IPS-15b (cell line): ENCODE measurements at regions not wholly inside any gene's neighbourhood (a gene's known extent, or its start where the extent isn't known, plus 50 kb on each side); places are given as distances from the start of the nearest gene placed in this dataset.

Experiments used
- H3K27me3 ChIP-seq: one replicate; pipeline ENCODE4 v1.6.1; 2013; ENCODE audit warnings: low read length; ENCODE audit not compliant: control insufficient read depth, insufficient read depth
- H3K36me3 ChIP-seq: one replicate; pipeline ENCODE4 v1.6.1; 2013; ENCODE audit warnings: low read length; ENCODE audit not compliant: control insufficient read depth, insufficient read depth
- H3K4me1 ChIP-seq: one replicate; pipeline ENCODE4 v1.6.1; 2013; ENCODE audit warnings: mild to moderate bottlenecking, low read length; ENCODE audit not compliant: control insufficient read depth, insufficient read depth
- H3K4me3 ChIP-seq: one replicate; pipeline ENCODE4 v1.5.1; 2013; ENCODE audit warnings: low read depth, low read length
- H3K9ac ChIP-seq: one replicate; pipeline ENCODE4 v1.6.1; 2013; ENCODE audit warnings: low read depth, mild to moderate bottlenecking, low read length
- H3K9me3 ChIP-seq: one replicate; pipeline ENCODE4 v1.6.1; 2013; ENCODE audit warnings: mild to moderate bottlenecking, low read length; ENCODE audit not compliant: control insufficient read depth, insufficient read depth

DNA sequence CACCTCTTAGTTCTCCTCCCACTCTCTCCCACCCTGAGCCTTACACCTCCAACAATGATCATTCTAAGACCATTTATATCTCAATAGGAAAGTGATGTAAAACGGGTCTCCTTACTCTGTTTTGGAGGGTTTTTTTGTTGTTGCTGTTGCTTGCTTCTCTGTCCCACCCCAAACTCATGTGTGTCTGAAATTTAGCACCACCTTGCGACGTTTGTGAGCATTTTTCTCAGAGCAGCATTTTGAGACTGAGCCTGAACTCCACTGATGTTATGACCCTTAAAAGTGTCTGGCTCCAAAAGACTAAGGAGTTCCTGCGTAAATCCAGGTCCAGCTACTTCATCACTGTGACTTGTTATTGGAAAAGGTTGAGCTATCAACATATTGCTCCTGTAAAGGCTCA lies 155.0 kb downstream of the DAD1 start:
- no peaks in the 10 kb centered on the region for H3K27me3 ChIP-seq
- H3K9ac ChIP-seq, result no peak overlapping the region
- no peaks in the 10 kb centered on the region for H3K36me3 ChIP-seq
- no peaks in the 10 kb centered on the region for H3K4me1 ChIP-seq
- H3K9me3 ChIP-seq, result no peaks in the 10 kb centered on the region
- no peak overlapping the region for H3K4me3 ChIP-seq

DNA sequence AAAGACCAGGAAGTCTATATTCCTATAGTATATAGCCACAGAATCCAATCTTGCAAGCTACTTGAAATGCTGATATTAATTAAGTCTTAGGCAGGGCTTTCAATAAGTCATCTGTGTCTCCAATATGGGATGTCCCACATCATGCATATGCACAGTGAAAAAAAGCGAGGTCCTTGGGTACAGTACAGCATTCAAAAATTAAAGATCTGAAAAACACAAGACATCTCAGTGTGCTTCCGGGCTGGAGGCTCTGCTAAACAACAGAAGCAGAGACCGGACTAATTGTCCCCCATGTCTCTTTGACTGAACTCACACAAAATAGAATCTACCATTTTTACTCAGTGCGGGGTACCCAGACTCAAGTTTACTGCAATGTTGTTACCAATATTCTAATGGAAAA lies 156.0 kb downstream of the DAD1 start:
- Histone ChIP-seq H3K27me3 (no peaks in the 10 kb centered on the region), H3K4me3 (no peak overlapping the region), H3K36me3 (no peaks in the 10 kb centered on the region), H3K4me1 (no peaks in the 10 kb centered on the region), H3K9ac (no peak overlapping the region), H3K9me3 (no peaks in the 10 kb centered on the region)

DNA sequence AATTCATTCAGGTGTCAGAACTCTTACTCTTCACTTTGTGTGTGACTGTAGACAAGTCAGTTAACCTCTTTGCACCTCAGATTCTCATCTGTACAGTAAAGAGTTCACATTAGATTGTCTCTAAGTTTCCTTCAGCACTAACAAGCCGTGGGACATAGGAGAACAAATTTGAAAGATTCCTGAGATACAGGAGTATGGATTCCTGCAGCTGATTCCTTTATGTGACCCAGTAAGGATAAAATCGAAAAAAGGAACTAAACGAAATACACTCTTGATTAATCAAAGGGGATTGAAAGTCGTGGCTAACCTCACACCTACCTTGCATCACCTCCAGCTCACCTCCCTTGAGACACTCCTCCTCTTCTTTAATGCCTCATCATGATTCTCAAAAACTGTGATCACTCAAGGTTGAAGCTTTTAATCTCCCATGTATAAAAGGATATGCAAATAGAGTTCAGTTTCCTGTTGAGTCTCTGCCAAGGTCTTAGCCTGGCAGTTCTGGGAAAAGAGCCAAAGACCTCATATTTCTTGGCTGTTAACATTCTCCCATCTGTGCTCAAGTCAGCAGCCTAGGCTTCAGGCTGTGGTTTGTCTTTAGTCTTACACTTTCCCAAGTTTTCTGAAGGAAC lies 156.6 kb downstream of the DAD1 start:
- no peak overlapping the region for H3K9ac ChIP-seq
- no peak overlapping the region for H3K4me3 ChIP-seq
- no peaks in the 10 kb centered on the region for H3K4me1 ChIP-seq
- H3K9me3 ChIP-seq, result no peaks in the 10 kb centered on the region
- no peaks in the 10 kb centered on the region for H3K36me3 ChIP-seq
- H3K27me3 ChIP-seq, result no peaks in the 10 kb centered on the region

DNA sequence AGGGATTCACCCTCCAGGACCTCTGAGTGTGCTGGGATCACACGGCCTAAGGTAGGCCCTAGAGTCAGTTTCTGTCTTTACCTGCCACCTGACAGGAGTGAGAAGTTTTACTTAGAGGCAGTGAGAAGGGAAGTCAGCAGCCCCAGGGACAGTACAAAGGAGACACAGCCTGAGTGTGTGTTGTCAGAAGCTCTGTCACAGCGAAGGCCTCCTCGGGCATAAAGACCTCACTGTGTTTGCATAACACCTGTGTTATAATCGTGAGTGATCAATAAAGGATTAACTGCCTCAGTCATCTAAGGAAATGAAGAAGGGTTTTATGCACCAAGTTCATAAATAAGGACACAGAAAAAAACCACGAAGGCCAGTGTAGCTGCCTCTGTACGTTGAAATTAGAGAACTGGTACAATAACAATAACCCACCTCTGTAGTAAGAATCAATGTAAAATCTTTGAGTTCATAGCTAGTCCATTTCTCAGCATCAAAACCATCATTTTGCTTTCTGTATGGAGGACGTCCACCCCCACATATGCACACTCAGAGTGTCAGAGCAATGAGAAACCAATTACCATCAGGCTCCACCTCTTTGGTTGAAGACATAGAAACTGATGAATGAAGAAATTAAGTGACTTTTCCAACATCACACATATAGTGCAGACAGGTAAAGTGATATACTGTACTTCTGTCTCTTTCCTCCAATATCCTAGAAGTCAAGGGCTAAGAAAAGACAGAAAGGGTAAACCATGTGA lies 159.3 kb downstream of the DAD1 start:
- H3K27me3 ChIP-seq, result no peaks in the 10 kb centered on the region
- H3K4me1 ChIP-seq, result no peaks in the 10 kb centered on the region
- no peak overlapping the region for H3K9ac ChIP-seq
- no peaks in the 10 kb centered on the region for H3K36me3 ChIP-seq
- H3K9me3 ChIP-seq, result no peaks in the 10 kb centered on the region
- H3K4me3 ChIP-seq, result no peak overlapping the region

DNA sequence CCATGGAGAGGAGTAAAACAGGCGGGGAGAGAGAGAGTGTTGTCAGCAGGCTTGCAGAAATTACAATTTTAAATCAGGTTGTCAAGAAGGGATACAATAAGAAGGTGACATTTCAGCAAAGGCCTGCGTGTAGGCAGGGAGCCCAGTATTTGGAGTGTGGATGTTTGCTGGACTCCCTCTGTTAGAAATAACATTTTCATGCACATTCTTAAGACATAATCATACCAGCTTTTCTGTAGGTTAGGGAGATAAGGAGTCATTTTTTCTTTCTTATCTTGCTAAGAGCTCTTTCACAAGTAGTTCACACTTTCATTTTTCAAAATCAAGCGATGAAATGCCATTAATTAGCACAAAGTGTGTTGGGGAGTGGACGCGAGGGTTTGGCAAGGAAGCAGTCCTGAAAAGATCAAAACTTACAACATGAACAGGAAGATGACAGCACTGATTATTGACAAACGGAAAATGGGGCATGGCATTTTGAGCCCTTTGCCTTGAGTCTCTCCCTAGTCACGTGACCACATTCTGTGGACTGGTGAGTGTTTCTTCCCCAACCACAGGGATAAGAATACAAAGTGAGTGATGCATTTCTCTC lies 160.2 kb downstream of the DAD1 start:
- H3K4me3 ChIP-seq, result no peak overlapping the region
- no peaks in the 10 kb centered on the region for H3K4me1 ChIP-seq
- no peaks in the 10 kb centered on the region for H3K27me3 ChIP-seq
- H3K36me3 ChIP-seq, result no peaks in the 10 kb centered on the region
- H3K9ac ChIP-seq, result no peak overlapping the region
- no peaks in the 10 kb centered on the region for H3K9me3 ChIP-seq

DNA sequence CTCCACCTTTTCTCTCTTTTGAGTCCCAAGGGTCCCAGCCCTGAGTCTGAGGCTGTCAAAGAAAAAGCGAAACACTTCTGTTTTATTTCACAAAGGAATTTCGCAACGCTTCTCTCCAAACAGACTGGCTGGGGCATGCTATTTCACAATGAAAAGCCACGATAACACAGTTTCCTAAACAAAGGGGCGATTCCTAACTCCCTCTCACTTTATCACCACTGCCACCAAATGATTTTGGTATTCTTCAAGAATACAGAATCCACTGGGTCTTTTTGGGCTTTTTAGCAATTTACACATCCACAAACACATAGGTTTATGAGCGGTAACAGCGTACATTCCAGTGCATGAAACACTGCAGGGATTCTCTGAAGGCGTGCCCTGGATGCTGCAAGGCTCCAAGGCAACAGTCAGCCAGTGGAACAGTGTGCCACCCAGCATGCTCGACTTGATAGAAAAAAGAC lies 161.2 kb downstream of the DAD1 start:
- H3K27me3 ChIP-seq, result no peaks in the 10 kb centered on the region
- H3K9me3 ChIP-seq, result no peaks in the 10 kb centered on the region
- H3K36me3 ChIP-seq, result no peaks in the 10 kb centered on the region
- no peak overlapping the region for H3K9ac ChIP-seq
- no peak overlapping the region for H3K4me3 ChIP-seq
- no peaks in the 10 kb centered on the region for H3K4me1 ChIP-seq

DNA sequence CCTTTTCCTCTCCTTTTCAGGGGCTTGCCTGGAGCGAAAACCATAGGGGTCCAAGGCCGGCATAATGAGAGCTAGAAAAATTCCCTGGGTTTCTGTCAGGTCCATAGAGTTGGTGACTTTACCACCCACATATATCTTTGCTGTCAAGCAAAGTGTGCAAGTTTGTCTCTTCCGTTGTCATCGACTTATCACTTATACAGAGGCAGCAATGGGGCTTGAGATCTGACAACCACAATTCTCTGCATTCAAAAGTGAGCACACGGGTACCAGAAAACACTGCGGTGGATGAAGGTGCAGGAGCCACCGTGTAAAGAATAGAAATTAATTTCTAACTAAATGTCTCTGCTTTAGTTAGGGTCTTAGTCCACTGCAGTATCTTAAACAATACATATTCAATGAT lies 162.3 kb downstream of the DAD1 start:
- Histone ChIP-seq H3K9ac (no peak overlapping the region), H3K36me3 (no peaks in the 10 kb centered on the region), H3K9me3 (no peaks in the 10 kb centered on the region), H3K27me3 (no peaks in the 10 kb centered on the region), H3K4me3 (no peak overlapping the region), H3K4me1 (no peaks in the 10 kb centered on the region)

DNA sequence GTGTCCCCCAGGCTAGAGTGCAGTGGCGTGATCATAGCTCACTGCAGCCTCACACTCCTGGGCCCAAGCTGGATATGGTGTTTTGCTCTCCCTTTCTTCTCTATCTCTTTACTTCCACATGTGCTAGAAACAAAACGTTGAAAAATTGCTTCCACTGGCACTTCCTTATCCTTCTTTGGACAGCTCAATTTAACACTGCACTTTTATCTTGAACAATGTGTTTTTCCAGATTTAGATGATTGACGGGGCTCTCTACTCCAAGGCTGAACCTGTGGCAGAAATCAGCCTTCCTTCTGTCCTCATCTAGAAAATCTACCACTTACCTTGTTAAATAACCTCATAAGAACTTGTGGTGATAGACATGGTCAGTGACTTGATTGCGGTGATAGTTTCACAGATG lies 165.1 kb downstream of the DAD1 start:
- Histone ChIP-seq H3K9ac (no peak overlapping the region), H3K27me3 (no peaks in the 10 kb centered on the region), H3K4me3 (no peak overlapping the region), H3K4me1 (peaks cover 1% of the 10 kb centered on the region), H3K9me3 (no peaks in the 10 kb centered on the region), H3K36me3 (no peaks in the 10 kb centered on the region)

DNA sequence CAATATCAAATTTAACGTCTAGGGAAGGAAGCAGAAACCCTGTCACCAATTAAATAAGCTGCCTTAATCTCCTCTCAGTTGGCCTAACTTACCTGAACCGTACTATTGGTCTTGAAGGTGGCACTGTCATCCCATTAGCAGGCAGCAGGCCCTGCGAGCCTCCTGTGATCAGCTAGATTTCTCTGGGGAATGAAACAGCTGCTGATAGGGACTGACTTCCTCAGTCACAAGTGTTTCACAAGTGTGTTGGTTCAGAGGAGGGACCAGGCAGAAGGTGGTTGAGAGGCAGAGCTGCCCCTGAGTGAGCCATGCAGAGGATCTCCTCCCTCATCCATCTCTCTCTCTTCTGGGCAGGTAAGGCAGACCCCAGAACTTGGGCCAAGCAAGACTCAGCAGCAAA lies 166.8 kb downstream of the DAD1 start:
- H3K27me3 ChIP-seq, result no peaks in the 10 kb centered on the region
- H3K9ac ChIP-seq, result no peak overlapping the region
- no peak overlapping the region for H3K4me3 ChIP-seq
- no peaks in the 10 kb centered on the region for H3K9me3 ChIP-seq
- H3K4me1 ChIP-seq, result peaks cover 2% of the 10 kb centered on the region
- H3K36me3 ChIP-seq, result no peaks in the 10 kb centered on the region

DNA sequence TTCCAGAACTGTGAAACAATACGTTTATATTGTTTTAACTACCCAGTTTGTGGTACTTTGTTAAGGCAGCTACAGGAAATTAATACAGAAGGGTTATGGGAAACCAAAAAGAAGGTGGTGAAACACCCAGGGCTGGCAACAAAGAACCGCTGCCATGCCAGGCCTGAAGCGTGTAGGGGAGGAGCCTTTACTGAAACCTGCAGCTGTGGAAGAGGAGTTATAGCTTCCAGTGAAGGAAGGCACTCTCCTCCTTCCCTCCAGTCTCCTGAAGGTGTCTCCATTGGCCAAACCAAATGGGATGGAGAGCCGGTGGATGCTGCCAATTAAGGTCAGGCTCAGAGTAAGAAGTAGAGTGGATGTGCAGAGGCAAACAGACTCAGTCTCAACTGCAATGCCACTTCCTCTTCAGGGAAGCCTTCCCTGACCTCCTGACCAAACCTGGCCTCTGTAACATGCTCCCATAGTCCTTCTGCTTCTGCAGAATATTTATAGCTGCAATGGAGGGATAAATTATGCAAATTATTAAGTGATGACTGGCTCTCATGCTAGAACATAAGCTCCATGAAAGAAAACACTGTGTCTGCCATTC lies 168.3 kb downstream of the DAD1 start:
- H3K36me3 ChIP-seq, result no peaks in the 10 kb centered on the region
- no peak overlapping the region for H3K4me3 ChIP-seq
- H3K9ac ChIP-seq, result no peak overlapping the region
- H3K4me1 ChIP-seq, result peaks cover 2% of the 10 kb centered on the region
- no peaks in the 10 kb centered on the region for H3K9me3 ChIP-seq
- no peaks in the 10 kb centered on the region for H3K27me3 ChIP-seq

DNA sequence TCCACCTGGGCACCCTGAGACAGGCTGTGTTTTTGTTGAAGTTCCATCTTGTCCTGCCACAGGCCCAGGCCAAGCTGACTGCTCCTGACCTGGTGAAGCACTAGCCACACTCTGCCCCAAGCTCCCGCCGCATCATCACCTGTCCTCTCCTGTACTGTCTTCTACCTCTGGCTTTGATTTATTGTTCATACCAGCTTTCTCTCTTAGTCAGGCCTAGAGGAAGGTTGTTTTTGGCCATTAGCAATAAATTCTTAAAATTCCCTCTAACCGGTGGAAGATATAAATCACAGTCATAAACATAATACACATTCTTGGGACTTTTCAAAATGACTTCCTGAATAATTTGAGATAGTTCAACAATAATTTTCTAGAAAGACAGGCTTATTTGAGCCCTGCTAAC lies 169.4 kb downstream of the DAD1 start:
- peaks cover 2% of the 10 kb centered on the region for H3K4me1 ChIP-seq
- no peak overlapping the region for H3K9ac ChIP-seq
- no peak overlapping the region for H3K4me3 ChIP-seq
- no peaks in the 10 kb centered on the region for H3K36me3 ChIP-seq
- no peaks in the 10 kb centered on the region for H3K27me3 ChIP-seq
- no peaks in the 10 kb centered on the region for H3K9me3 ChIP-seq

DNA sequence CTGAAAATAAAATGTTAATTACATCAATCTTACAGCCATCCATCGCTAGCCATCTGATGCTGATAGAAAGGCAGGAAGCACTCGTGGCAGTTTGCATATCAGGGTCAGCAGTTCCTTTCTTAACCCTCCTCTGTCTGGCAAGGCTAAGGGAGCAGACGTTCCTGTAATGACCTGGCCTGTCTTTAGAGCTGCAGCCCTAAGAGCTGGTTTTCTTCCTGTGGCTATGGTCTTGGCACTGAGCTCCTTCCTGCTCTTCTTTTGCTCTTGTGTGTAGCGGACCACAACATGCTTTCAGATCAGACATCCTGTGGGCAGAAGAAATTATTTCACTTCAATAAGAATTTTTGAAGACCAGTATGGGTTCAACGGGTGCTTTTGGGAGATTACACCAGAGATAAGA lies 170.4 kb downstream of the DAD1 start:
- H3K4me1 ChIP-seq, result peaks cover 2% of the 10 kb centered on the region
- H3K9me3 ChIP-seq, result no peaks in the 10 kb centered on the region
- H3K27me3 ChIP-seq, result no peaks in the 10 kb centered on the region
- H3K36me3 ChIP-seq, result no peaks in the 10 kb centered on the region
- no peak overlapping the region for H3K4me3 ChIP-seq
- no peak overlapping the region for H3K9ac ChIP-seq
